ENCODE measurements at regions not wholly inside any gene's neighbourhood (a gene's known extent, or its start where the extent isn't known, plus 50 kb on each side); places are given as distances from the start of the nearest gene placed in this dataset.
A peak's percentile ranks its signal among the peaks of the same experiment; 100 is the strongest.

GRCh38 chr5:164265566-164265965, 760.1 kb downstream of the MAT2B start:
- H3K27me3 ChIP-seq (ENCODE audit: control insufficient read depth, insufficient read depth, low read length), result no peaks in the 10 kb centered on the region
- H3K4me3 ChIP-seq (ENCODE audit: low read depth, low read length), result no peak overlapping the region
- no peaks in the 10 kb centered on the region for H3K36me3 ChIP-seq (ENCODE audit: control insufficient read depth, insufficient read depth, low read length)
- TF ChIP-seq, protein P1, sequence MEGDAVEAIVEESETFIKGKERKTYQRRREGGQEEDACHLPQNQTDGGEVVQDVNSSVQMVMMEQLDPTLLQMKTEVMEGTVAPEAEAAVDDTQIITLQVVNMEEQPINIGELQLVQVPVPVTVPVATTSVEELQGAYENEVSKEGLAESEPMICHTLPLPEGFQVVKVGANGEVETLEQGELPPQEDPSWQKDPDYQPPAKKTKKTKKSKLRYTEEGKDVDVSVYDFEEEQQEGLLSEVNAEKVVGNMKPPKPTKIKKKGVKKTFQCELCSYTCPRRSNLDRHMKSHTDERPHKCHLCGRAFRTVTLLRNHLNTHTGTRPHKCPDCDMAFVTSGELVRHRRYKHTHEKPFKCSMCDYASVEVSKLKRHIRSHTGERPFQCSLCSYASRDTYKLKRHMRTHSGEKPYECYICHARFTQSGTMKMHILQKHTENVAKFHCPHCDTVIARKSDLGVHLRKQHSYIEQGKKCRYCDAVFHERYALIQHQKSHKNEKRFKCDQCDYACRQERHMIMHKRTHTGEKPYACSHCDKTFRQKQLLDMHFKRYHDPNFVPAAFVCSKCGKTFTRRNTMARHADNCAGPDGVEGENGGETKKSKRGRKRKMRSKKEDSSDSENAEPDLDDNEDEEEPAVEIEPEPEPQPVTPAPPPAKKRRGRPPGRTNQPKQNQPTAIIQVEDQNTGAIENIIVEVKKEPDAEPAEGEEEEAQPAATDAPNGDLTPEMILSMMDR (IDR thresholded peaks at IDR 0.05; ENCODE audit: insufficient read depth, low read length, poor library complexity, severe bottlenecking), result no peak
- DNase-seq (ENCODE audit: low read depth), result no peak

GRCh38 chr5:164266571-164266970, 761.2 kb downstream of the MAT2B start:
- TF ChIP-seq, protein P1 (IDR thresholded peaks at IDR 0.05; ENCODE audit: insufficient read depth, low read length, poor library complexity, severe bottlenecking), result no peak
- Histone ChIP-seq H3K4me3 (ENCODE audit: low read depth, low read length) (no peak overlapping the region), H3K27me3 (ENCODE audit: control insufficient read depth, insufficient read depth, low read length) (no peaks in the 10 kb centered on the region), H3K36me3 (ENCODE audit: control insufficient read depth, insufficient read depth, low read length) (no peaks in the 10 kb centered on the region)
- no peak for DNase-seq (ENCODE audit: low read depth)

GRCh38 chr5:164277720-164278119, 772.3 kb downstream of the MAT2B start:
- no peak for DNase-seq (ENCODE audit: low read depth)
- no peak overlapping the region for H3K4me3 ChIP-seq (ENCODE audit: low read depth, low read length)
- H3K27me3 ChIP-seq (ENCODE audit: control insufficient read depth, insufficient read depth, low read length), result no peaks in the 10 kb centered on the region
- H3K36me3 ChIP-seq (ENCODE audit: control insufficient read depth, insufficient read depth, low read length), result no peaks in the 10 kb centered on the region
- TF ChIP-seq, protein P1 (IDR thresholded peaks at IDR 0.05; ENCODE audit: insufficient read depth, low read length, poor library complexity, severe bottlenecking), result no peak

DNA sequence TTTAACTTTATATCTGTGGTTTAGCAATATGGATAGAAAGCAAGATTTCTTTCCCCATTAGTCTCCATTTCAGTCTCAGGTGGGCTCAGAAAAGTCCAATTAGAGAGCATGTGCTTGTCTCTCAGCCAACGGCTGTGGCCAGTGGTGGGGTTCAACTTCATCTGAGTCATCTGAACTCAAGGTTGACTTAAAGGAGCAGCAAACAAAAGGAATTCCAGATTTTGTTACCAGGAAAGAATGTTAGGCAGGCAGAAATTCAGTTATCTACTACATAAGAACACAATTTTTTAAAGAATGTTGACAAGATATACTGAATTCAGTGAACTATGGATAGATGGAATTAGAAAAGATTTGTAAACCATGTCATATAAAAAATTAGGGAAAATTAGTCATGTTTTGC, 784.1 kb downstream of the MAT2B start:
- DNase-seq (ENCODE audit: low read depth), result no peak
- Histone ChIP-seq H3K27me3 (ENCODE audit: control insufficient read depth, insufficient read depth, low read length) (no peaks in the 10 kb centered on the region), H3K36me3 (ENCODE audit: control insufficient read depth, insufficient read depth, low read length) (no peaks in the 10 kb centered on the region), H3K4me3 (ENCODE audit: low read depth, low read length) (no peak overlapping the region)
- TF ChIP-seq, protein P1 (IDR thresholded peaks at IDR 0.05; ENCODE audit: insufficient read depth, low read length, poor library complexity, severe bottlenecking), result no peak

DNA sequence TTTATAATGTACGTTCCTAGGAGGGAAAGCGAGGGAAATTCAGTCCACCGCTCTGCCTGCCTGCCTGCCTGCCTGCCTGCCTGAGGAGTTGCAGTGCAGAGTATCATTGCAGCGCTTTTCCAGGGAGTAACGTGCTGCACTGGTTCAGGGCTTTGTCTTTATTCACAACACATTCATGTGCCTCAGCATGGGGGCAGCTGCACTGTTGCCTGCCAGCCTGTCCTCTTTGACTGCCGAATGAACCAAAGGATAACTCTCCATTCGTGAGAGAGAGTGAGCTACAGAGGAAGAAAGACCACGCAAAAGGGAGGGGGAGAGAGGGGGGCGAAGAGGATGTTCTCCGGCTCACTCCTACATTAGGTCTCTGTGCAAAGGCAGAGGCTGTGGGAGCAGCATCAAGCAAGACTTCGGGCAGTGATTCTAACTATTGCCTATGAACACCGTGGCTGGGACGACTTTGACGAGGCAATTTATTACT, 791.2 kb downstream of the MAT2B start:
- DNase-seq (ENCODE audit: low read depth), result no peak
- Histone ChIP-seq H3K27me3 (ENCODE audit: control insufficient read depth, insufficient read depth, low read length) (no peaks in the 10 kb centered on the region), H3K4me3 (ENCODE audit: low read depth, low read length) (peak overlapping the region; percentile 28), H3K36me3 (ENCODE audit: control insufficient read depth, insufficient read depth, low read length) (no peaks in the 10 kb centered on the region)
- TF ChIP-seq, protein P1 (IDR thresholded peaks at IDR 0.05; ENCODE audit: insufficient read depth, low read length, poor library complexity, severe bottlenecking), result no peak

GRCh38 chr5:164298165-164298564, 792.7 kb downstream of the MAT2B start:
- DNase-seq (ENCODE audit: low read depth), result no peak
- TF ChIP-seq, protein P1 (IDR thresholded peaks at IDR 0.05; ENCODE audit: insufficient read depth, low read length, poor library complexity, severe bottlenecking), result no peak
- no peaks in the 10 kb centered on the region for H3K36me3 ChIP-seq (ENCODE audit: control insufficient read depth, insufficient read depth, low read length)
- H3K27me3 ChIP-seq (ENCODE audit: control insufficient read depth, insufficient read depth, low read length), result no peaks in the 10 kb centered on the region
- H3K4me3 ChIP-seq (ENCODE audit: low read depth, low read length), result no peak overlapping the region

Measured in kidney epithelial cell (primary cell).